Stimulated activated CD8-positive, alpha-beta memory T cell treated with anti-CD3 and anti-CD28 coated beads, Interleukin-2, amount 100 ng/mL, for 48 hours (primary cell): ENCODE measurements at regions not wholly inside any gene's neighbourhood (a gene's known extent, or its start where the extent isn't known, plus 50 kb on each side); places are given as distances from the start of the nearest gene placed in this dataset.

Experiments
- DNase-seq, 2 donors: peaks; one replicate each; pipeline ENCODE4 v3.0.0-alpha.2; 2020; ENCODE audit warnings: low read depth in 2 of 2

- DNase-seq = no peak
These were observed 86.0 kb upstream of the TP53I11 start for GRCh38 chr11:45036733-45037132.

- no peak for DNase-seq
These were observed 86.8 kb upstream of the TP53I11 start for GRCh38 chr11:45037434-45038005.

GRCh38 chr11:45038923-45039322, 88.2 kb upstream of the TP53I11 start:
- DNase-seq = no peak

GRCh38 chr11:45041596-45041995, 90.9 kb upstream of the TP53I11 start:
- no peak for DNase-seq

GRCh38 chr11:45042560-45042959, 91.9 kb upstream of the TP53I11 start:
- no peak for DNase-seq

- DNase-seq = no peak
These were observed 93.2 kb upstream of the TP53I11 start for GRCh38 chr11:45043755-45044475.

- DNase-seq = peak in 1 of 2 donors; percentile 5
These were observed 95.2 kb upstream of the TP53I11 start for GRCh38 chr11:45045683-45046471.

GRCh38 chr11:45048313-45048841, 97.7 kb upstream of the TP53I11 start:
- DNase-seq = no peak

GRCh38 chr11:45048870-45049691, 97.4 kb upstream of the PRDM11 start:
- DNase-seq = no peak

- no peak for DNase-seq
These were observed 96.3 kb upstream of the PRDM11 start for GRCh38 chr11:45050111-45050510.

GRCh38 chr11:45051621-45052020, 94.8 kb upstream of the PRDM11 start:
- DNase-seq = no peak

GRCh38 chr11:45052361-45052760, 94.1 kb upstream of the PRDM11 start:
- no peak for DNase-seq

- no peak for DNase-seq
These were observed 92.5 kb upstream of the PRDM11 start for GRCh38 chr11:45053736-45054446.

- DNase-seq = no peak
These were observed 91.5 kb upstream of the PRDM11 start for GRCh38 chr11:45054956-45055355.

GRCh38 chr11:45056529-45056928, 89.9 kb upstream of the PRDM11 start:
- no peak for DNase-seq

GRCh38 chr11:45057938-45058646, 88.3 kb upstream of the PRDM11 start:
- DNase-seq = no peak

GRCh38 chr11:45058647-45058950, 87.8 kb upstream of the PRDM11 start:
- DNase-seq = no peak

- DNase-seq = no peak
These were observed 85.7 kb upstream of the PRDM11 start for GRCh38 chr11:45060707-45061106.

- DNase-seq = no peak
These were observed 84.8 kb upstream of the PRDM11 start for GRCh38 chr11:45061641-45062040.

GRCh38 chr11:45062115-45062514, 84.3 kb upstream of the PRDM11 start:
- DNase-seq = no peak
